GM23248 (cell line): ENCODE measurements at regions not wholly inside any gene's neighbourhood (a gene's known extent, or its start where the extent isn't known, plus 50 kb on each side); places are given as distances from the start of the nearest gene placed in this dataset.

Experiments
- EZH2 ChIP-seq: fragments of 200-600 bp; sonication (generic); IDR thresholded peaks from 2 replicates; pipeline ENCODE4 v1.6.1; 2018; ENCODE audit warnings: antibody characterized with exemption, mild to moderate bottlenecking; ENCODE audit not compliant: insufficient read depth, poor library complexity, severe bottlenecking
- EZH2phosphoT487 ChIP-seq: fragments of 200-600 bp; sonication (generic); IDR thresholded peaks from 2 replicates; pipeline ENCODE4 v1.6.1; 2018; ENCODE audit warnings: antibody characterized with exemption, moderate library complexity, mild to moderate bottlenecking, low read depth; ENCODE audit not compliant: insufficient read depth

DNA sequence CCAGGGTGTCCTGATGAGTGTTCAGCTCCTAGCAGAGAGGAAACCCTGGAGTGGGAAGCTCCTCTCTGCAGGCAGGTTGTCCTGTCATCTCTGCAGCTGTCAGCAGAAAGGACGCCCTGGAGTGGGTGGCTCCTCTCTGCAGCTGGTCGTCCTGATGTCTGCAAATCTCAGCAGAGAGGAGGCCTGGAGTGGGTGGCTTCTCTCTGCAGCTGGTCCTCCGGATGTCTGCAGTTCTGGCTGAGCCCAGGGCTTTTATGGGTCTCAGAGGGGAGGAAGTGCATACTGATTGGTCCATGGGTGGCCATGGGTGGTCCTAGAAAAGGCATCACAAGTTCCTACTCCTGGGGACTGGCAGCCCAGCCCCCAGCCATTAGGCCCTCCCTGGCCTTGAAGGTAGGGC, 102.6 kb upstream of the BNIP2 start:
- TF ChIP-seq EZH2, result no peak
- no peak for TF ChIP-seq EZH2phosphoT487
